ENCODE measurements at regions not wholly inside any gene's neighbourhood (a gene's known extent, or its start where the extent isn't known, plus 50 kb on each side); places are given as distances from the start of the nearest gene placed in this dataset.

- DNase-seq (ENCODE audit: low spot score) (no peak), ATAC-seq (ENCODE audit: insufficient number of reproducible peaks, low FRiP score, low read depth) (no peak)
- Histone ChIP-seq H3K36me3 (no peaks in the 10 kb centered on the region), H3K27me3 (replicated peaks; ENCODE audit: insufficient read depth) (no peaks in the 10 kb centered on the region), H3K27ac (peak overlapping the region; percentile 91 to 92), H3K4me1 (ENCODE audit: control insufficient read depth in 1 of 2, low read depth in 2 of 2) (peaks cover 39 to 66% of the 10 kb centered on the region in 2 donors), H3K4me3 (peak overlapping the region; percentile 61), H3K9me3 (no peaks in the 10 kb centered on the region)
- no peak for TF ChIP-seq CTCF (IDR thresholded peaks at IDR 0.05)
Measured at GRCh38 chr3:152200476-152201420, 68.0 kb upstream of the MBNL1 start.

- Histone ChIP-seq H3K27me3 (replicated peaks; ENCODE audit: insufficient read depth) (no peaks in the 10 kb centered on the region), H3K36me3 (no peaks in the 10 kb centered on the region), H3K4me3 (peak overlapping the region; percentile 70), H3K4me1 (ENCODE audit: control insufficient read depth in 1 of 2, low read depth in 2 of 2) (peaks cover 50 to 81% of the 10 kb centered on the region in 2 donors), H3K27ac (peak overlapping the region; percentile 91 to 92), H3K9me3 (no peaks in the 10 kb centered on the region)
- ATAC-seq (ENCODE audit: insufficient number of reproducible peaks, low FRiP score, low read depth) (no peak), DNase-seq (ENCODE audit: low spot score) (no peak)
- no peak for TF ChIP-seq CTCF (IDR thresholded peaks at IDR 0.05)
Measured at GRCh38 chr3:152202976-152203626, 65.6 kb upstream of the MBNL1 start.

- Histone ChIP-seq H3K4me1 (ENCODE audit: control insufficient read depth in 1 of 2, low read depth in 2 of 2) (peaks cover 44 to 81% of the 10 kb centered on the region in 2 donors), H3K4me3 (peak overlapping the region; percentile 70), H3K9me3 (no peaks in the 10 kb centered on the region), H3K36me3 (no peaks in the 10 kb centered on the region), H3K27ac (peak overlapping the region; percentile 91 to 92), H3K27me3 (replicated peaks; ENCODE audit: insufficient read depth) (no peaks in the 10 kb centered on the region)
- no peak for TF ChIP-seq CTCF (IDR thresholded peaks at IDR 0.05)
- ATAC-seq (ENCODE audit: insufficient number of reproducible peaks, low FRiP score, low read depth) (no peak), DNase-seq (ENCODE audit: low spot score) (no peak)
Measured at GRCh38 chr3:152203652-152204051, 65.1 kb upstream of the MBNL1 start.

- no peak for ATAC-seq (ENCODE audit: insufficient number of reproducible peaks, low FRiP score, low read depth)
- Histone ChIP-seq H3K4me3 (peak overlapping the region; percentile 70), H3K9me3 (no peaks in the 10 kb centered on the region), H3K4me1 (ENCODE audit: control insufficient read depth in 1 of 2, low read depth in 2 of 2) (peaks cover 41 to 81% of the 10 kb centered on the region in 2 donors), H3K27ac (peak overlapping the region; percentile 91 to 92), H3K36me3 (no peaks in the 10 kb centered on the region), H3K27me3 (replicated peaks; ENCODE audit: insufficient read depth) (no peaks in the 10 kb centered on the region)
- no peak for TF ChIP-seq CTCF (IDR thresholded peaks at IDR 0.05)
- no peak for DNase-seq (ENCODE audit: low spot score)
Measured at GRCh38 chr3:152204218-152204617, 64.5 kb upstream of the MBNL1 start.

- no peaks in the 10 kb centered on the region for H3K9me3 ChIP-seq
- no peak for TF ChIP-seq CTCF (IDR thresholded peaks at IDR 0.05)
- no peaks in the 10 kb centered on the region for H3K36me3 ChIP-seq
- peak overlapping the region; percentile 91 to 92 for H3K27ac ChIP-seq
- H3K27me3 ChIP-seq (replicated peaks; ENCODE audit: insufficient read depth) = no peaks in the 10 kb centered on the region
- H3K4me3 ChIP-seq = peak overlapping the region; percentile 70
- ATAC-seq (ENCODE audit: insufficient number of reproducible peaks, low FRiP score, low read depth) (no peak), DNase-seq (ENCODE audit: low spot score) (no peak)
- peaks cover 39 to 76% of the 10 kb centered on the region in 2 donors for H3K4me1 ChIP-seq (ENCODE audit: control insufficient read depth in 1 of 2, low read depth in 2 of 2)
Measured at GRCh38 chr3:152205097-152205593, 63.6 kb upstream of the MBNL1 start.
